ENCODE measurements at regions not wholly inside any gene's neighbourhood (a gene's known extent, or its start where the extent isn't known, plus 50 kb on each side); places are given as distances from the start of the nearest gene placed in this dataset.

DNA sequence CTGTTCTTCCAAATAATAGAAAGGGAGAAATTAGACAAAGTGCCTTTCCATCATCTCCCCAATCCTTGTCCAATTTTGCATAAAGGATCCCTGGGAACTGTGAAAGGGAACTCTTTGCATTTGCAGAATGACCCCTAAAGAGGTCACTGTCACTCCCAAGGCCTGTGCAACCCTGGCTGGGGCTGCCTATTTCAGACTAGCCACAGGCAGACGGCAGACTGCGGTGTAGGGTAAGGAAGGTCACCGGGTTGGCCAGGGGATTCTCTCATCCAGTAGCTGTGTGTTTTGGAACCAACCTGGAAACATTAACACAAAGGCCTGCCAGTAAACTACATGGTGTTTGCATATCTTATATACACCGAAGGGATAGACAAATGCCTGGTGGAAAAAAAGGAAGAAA, 818.7 kb downstream of the BCL11A start:
- DNase-seq (no peak), ATAC-seq (peak in 1 of 2 donors; percentile 23)
- Histone ChIP-seq H3K9me3 (no peaks in the 10 kb centered on the region), H3K4me3 (no peak overlapping the region), H3K27me3 (ENCODE audit: low read depth) (no peaks in the 10 kb centered on the region), H3K27ac (no peak overlapping the region), H3K4me1 (no peaks in the 10 kb centered on the region), H3K36me3 (no peaks in the 10 kb centered on the region)
- intact Hi-C loops (cut with DNase I) = no loop called here
- TF ChIP-seq, protein P1, sequence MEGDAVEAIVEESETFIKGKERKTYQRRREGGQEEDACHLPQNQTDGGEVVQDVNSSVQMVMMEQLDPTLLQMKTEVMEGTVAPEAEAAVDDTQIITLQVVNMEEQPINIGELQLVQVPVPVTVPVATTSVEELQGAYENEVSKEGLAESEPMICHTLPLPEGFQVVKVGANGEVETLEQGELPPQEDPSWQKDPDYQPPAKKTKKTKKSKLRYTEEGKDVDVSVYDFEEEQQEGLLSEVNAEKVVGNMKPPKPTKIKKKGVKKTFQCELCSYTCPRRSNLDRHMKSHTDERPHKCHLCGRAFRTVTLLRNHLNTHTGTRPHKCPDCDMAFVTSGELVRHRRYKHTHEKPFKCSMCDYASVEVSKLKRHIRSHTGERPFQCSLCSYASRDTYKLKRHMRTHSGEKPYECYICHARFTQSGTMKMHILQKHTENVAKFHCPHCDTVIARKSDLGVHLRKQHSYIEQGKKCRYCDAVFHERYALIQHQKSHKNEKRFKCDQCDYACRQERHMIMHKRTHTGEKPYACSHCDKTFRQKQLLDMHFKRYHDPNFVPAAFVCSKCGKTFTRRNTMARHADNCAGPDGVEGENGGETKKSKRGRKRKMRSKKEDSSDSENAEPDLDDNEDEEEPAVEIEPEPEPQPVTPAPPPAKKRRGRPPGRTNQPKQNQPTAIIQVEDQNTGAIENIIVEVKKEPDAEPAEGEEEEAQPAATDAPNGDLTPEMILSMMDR (IDR thresholded peaks at IDR 0.05) = no peak

- DNase-seq (no peak), ATAC-seq (no peak)
- no peak overlapping the region for H3K4me3 ChIP-seq
- H3K36me3 ChIP-seq = no peaks in the 10 kb centered on the region
- intact Hi-C loops (cut with DNase I) = no loop called here
- no peak overlapping the region for H3K27ac ChIP-seq
- H3K4me1 ChIP-seq = no peaks in the 10 kb centered on the region
- TF ChIP-seq, protein P1 (IDR thresholded peaks at IDR 0.05) = no peak
- no peaks in the 10 kb centered on the region for H3K9me3 ChIP-seq
- H3K27me3 ChIP-seq (ENCODE audit: low read depth) = no peaks in the 10 kb centered on the region
These were observed 819.5 kb downstream of the BCL11A start for GRCh38 chr2:59733970-59734369.

DNA sequence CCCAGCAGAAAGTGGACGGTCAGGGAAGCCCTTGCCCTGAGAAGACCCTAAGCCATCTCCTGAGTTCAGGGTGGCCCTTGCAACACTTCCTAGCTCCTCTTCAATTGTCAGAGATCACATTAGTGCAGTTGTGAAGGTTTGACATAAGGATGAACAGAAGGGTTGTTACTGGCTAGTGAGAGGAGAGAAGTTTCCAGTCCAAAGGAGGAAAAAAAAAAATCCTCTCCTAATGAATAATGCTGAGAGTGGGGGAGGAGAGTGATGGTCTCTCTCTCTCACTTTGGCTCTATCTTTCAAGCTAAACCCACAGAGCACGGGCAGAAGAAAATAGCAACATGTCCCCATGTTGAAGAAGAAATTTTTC, 819.9 kb downstream of the BCL11A start:
- TF ChIP-seq, protein P1 (IDR thresholded peaks at IDR 0.05) = no peak
- H3K36me3 ChIP-seq = no peaks in the 10 kb centered on the region
- no peaks in the 10 kb centered on the region for H3K9me3 ChIP-seq
- no peaks in the 10 kb centered on the region for H3K27me3 ChIP-seq (ENCODE audit: low read depth)
- DNase-seq = no peak
- ATAC-seq = no peak
- H3K27ac ChIP-seq = no peak overlapping the region
- intact Hi-C loops (cut with DNase I) = no loop called here
- no peak overlapping the region for H3K4me3 ChIP-seq
- no peaks in the 10 kb centered on the region for H3K4me1 ChIP-seq

DNA sequence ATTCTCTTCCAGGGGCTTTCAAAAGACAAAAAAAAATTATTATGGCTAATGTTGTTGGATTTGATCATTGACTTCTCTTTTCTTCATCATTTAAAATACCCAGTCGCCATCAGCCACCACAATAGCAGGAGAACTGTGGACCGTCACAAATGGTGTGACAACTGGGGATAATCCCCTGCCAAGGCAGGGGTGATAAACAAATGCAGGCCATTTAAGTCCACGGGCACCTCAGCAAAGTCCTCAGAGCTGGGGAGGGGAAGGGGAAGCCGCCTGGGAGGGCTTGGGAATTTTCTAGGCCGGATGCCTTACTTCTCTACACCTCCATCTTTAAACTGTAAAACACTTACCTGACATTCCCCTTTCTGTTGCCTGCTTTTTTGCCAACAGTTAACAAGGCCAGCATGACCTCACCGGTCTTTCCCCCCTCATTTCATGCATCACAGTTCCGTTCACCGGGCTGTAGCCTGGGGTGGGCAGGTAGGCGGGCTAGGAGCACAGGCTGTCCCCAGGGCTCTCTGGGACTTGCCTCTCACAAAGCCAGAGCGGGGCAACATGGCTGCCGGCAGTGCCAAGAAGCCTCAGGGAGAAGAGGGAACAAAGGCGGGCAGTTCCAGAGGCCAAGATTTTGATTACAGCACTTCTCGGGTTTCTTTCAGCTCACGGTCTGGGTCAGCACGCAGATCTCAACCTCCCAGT, 820.4 kb downstream of the BCL11A start:
- TF ChIP-seq, protein P1 (IDR thresholded peaks at IDR 0.05) = no peak
- Histone ChIP-seq H3K27ac (no peak overlapping the region), H3K4me1 (no peaks in the 10 kb centered on the region), H3K36me3 (no peaks in the 10 kb centered on the region), H3K9me3 (no peaks in the 10 kb centered on the region), H3K27me3 (ENCODE audit: low read depth) (no peaks in the 10 kb centered on the region), H3K4me3 (no peak overlapping the region)
- ATAC-seq (no peak), DNase-seq (no peak)
- intact Hi-C loops (cut with DNase I) = no loop called here

DNA sequence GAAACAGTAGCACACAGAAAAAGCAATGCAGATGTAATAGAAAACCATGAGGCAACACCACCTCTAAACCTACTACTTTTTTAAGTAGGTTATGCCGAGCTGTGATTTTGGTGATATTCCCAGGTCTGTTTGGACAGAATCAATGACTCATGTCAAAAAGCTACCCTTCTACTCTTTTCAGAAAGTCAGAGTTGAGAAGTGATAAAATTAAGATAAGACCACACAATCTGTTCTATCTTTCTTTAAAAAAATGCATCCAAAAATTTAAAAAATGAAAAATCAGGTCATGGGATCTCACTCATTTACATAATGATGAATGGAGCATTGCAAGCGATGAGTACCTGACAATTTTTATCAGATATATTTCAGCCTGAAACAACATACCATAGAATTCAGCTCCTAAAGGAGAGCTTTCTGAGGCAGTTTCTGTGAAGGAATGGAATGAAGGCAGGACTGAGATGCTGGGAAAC, 826.3 kb downstream of the BCL11A start:
- H3K36me3 ChIP-seq = no peaks in the 10 kb centered on the region
- intact Hi-C loops (cut with DNase I) = no loop called here
- H3K27ac ChIP-seq = no peak overlapping the region
- H3K4me1 ChIP-seq = no peaks in the 10 kb centered on the region
- no peaks in the 10 kb centered on the region for H3K9me3 ChIP-seq
- TF ChIP-seq, protein P1 (IDR thresholded peaks at IDR 0.05) = no peak
- H3K4me3 ChIP-seq = no peak overlapping the region
- H3K27me3 ChIP-seq (ENCODE audit: low read depth) = no peaks in the 10 kb centered on the region
- DNase-seq = no peak
- no peak for ATAC-seq
